GOT3 (cell line): ENCODE measurements at regions not wholly inside any gene's neighbourhood (a gene's known extent, or its start where the extent isn't known, plus 50 kb on each side); places are given as distances from the start of the nearest gene placed in this dataset.
"Not testable (repeated sequence)": the region's sequence is repeated elsewhere in the genome, so short reads cannot be mapped to it uniquely, and the experiment has no call there.

ENCODE experiments used
- DNase-seq: peaks from one replicate; lab custom pipeline; 2025; ENCODE audit warnings: mixed read lengths; lab: John Stamatoyannopoulos, UW

GRCh38 chr20:12949429-12949980, 59.3 kb upstream of the SPTLC3 start:
- no peak for DNase-seq

GRCh38 chr20:12954254-12954653, 54.5 kb upstream of the SPTLC3 start:
- not testable (repeated sequence) for DNase-seq

DNA sequence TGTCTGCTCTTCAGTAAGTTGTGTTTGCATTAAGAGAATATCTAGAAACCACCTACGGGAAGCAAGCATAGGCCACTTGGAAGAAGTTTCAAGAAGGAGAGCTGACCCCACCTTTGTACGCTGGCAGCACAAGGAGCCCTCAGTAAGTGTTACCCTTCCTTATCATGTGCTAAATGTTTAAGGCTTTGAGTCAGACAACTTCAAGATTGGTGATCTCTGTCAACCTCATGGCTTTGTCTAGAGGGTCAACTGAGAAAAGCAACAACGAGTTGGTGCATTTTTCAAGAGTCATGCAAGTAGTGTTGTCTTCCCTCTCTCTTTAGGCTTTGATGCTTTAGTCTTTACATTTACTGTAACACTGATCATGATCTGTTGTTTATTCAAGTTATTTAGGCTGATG, 53.2 kb upstream of the SPTLC3 start:
- no peak for DNase-seq

DNA sequence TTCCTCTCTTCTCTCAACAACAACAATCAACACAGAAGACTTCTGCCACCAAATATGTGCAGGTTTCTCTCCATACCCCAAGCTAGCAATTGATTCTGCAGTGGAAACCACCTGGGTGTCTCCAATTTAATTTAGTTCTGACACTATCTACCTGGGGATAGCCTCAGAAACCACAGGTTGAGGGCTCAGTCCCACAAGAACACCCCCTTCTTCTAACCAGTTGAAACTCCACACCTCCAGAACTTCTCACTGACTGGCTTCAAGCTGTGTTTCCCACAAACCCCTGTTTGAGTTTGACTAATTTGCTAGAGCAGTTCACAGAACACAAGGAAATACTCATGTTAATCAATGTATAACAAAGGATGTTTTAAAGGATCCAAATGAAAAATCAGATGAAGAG, 52.5 kb upstream of the SPTLC3 start:
- no peak for DNase-seq

DNA sequence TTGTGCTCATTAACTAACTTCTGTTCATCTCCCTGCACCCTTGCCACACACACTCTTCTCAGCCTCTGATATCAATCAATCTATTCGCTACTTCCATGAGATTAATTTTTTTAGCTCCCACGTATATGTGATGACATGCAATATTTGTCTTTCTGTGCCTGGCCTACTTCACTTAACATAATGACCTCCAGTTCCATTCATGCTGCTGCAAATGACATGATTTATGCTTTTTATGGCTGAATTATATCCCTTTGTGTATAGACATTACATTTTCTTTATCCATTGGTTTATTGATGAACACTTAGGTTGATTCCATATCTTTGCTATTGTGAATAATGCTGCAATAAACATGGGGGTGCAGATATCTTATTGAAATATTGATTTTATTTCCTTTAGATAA, 50.8 kb upstream of the SPTLC3 start:
- no peak for DNase-seq
